OCI-LY7 (cell line): ENCODE measurements at regions not wholly inside any gene's neighbourhood (a gene's known extent, or its start where the extent isn't known, plus 50 kb on each side); places are given as distances from the start of the nearest gene placed in this dataset.

ENCODE experiments used
- CTCF ChIP-seq: fragments of 200-600 bp; sonication (generic); conservative IDR thresholded peaks from 2 replicates; pipeline ENCODE4 v1.5.1; 2014; ENCODE audit warnings: mild to moderate bottlenecking, antibody characterized with exemption, low read length, moderate library complexity, mixed read lengths
- EZH2phosphoT487 ChIP-seq: fragments of 200-600 bp; sonication (generic); IDR thresholded peaks from 2 replicates; pipeline ENCODE4 v1.6.1; 2018; ENCODE audit warnings: low read depth, borderline replicate concordance, mild to moderate bottlenecking, mixed run types, antibody characterized with exemption, low read length, moderate library complexity, mixed read lengths

GRCh38 chr6:139693735-139694134, 319.3 kb upstream of the CITED2 start:
- TF ChIP-seq CTCF (no peak), EZH2phosphoT487 (no peak)
